ENCODE measurements at regions not wholly inside any gene's neighbourhood (a gene's known extent, or its start where the extent isn't known, plus 50 kb on each side); places are given as distances from the start of the nearest gene placed in this dataset.

DNA sequence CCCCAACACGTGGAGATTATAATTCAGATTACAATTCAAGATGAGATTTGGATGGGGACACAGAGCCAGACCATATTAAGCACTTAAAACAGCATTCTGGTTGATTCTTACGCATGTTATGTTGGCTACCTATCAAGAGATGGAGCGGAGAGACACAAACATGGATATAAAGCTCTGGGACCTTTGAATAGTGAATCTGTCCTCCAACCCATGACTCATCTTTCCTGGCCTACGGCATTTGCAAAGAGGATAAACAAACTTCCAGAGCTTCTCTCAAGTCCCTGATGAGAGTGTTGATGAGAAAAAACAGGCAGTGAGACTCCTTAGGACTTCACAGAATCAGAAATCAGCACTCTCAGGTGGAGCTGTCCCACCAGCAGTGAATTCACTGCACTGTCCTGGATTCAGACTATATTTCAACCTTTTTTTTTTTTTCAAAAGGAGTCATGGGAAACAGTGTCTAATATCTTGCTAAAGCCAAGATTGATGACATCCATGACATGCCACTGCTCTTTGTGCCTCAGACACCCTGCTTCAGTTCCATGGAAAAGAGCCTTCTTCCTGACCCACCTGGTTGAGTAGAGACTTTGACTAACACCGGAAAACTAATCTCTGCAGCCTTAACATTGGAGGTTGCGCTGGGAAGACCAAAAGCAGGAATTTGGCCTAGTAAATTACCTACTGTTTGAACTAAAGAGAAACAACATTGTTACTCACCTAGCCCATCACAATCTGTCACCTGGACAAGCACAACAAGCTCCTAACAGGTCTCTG lies 62.1 kb upstream of the NPAS2 start:
- TF ChIP-seq EZH2 (optimal IDR thresholded peaks at IDR 0.05; ENCODE audit: low read depth, low read length) (no peak), EZH2phosphoT487 (IDR thresholded peaks at IDR 0.05; ENCODE audit: low read length) (no peak)
- TF ChIP-seq, protein P1, sequence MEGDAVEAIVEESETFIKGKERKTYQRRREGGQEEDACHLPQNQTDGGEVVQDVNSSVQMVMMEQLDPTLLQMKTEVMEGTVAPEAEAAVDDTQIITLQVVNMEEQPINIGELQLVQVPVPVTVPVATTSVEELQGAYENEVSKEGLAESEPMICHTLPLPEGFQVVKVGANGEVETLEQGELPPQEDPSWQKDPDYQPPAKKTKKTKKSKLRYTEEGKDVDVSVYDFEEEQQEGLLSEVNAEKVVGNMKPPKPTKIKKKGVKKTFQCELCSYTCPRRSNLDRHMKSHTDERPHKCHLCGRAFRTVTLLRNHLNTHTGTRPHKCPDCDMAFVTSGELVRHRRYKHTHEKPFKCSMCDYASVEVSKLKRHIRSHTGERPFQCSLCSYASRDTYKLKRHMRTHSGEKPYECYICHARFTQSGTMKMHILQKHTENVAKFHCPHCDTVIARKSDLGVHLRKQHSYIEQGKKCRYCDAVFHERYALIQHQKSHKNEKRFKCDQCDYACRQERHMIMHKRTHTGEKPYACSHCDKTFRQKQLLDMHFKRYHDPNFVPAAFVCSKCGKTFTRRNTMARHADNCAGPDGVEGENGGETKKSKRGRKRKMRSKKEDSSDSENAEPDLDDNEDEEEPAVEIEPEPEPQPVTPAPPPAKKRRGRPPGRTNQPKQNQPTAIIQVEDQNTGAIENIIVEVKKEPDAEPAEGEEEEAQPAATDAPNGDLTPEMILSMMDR (IDR thresholded peaks at IDR 0.05; ENCODE audit: low read length) = no peak

Measured in MM.1S (cell line).